A549 (cell line): ENCODE measurements at regions not wholly inside any gene's neighbourhood (a gene's known extent, or its start where the extent isn't known, plus 50 kb on each side); places are given as distances from the start of the nearest gene placed in this dataset.

Experiments used
- ATAC-seq, 2 experiments: fragments of 200-7000 bp in 1 of 2; fragments of >200 bp in 1 of 2; cut with Nextera tagmentation in 1 of 2; cut with Tn5 transposase in 1 of 2; 3 replicates each; pipeline versions ENCODE4 v1.8.0 to v1.9.1; 2018 to 2020; ENCODE audit warnings: mild to moderate bottlenecking in 1 of 2, moderate library complexity in 1 of 2
- CTCF ChIA-PET: fragments of 300-600 bp; sonication (Branson Sonifier 250); formaldehyde crosslinking; extraction: SDS; loops from one replicate; lab custom pipeline; 2021; ENCODE audit warnings: antibody characterized with exemption, inconsistent platforms; lab: Yijun Ruan, JAX
- POLR2A ChIA-PET: fragments of 350-600 bp; formaldehyde crosslinking; extraction: SDS; loops from one replicate; lab custom pipeline; 2021; ENCODE audit warnings: antibody characterized with exemption, inconsistent platforms; lab: Yijun Ruan, JAX
- DNase-seq, 2 experiments: peaks; one replicate each; pipeline versions ENCODE4 v3.0.0 to v3.0.0-alpha.2; 2011 to 2016; ENCODE audit warnings: low read depth in 1 of 2, low spot score in 1 of 2
- FAIRE-seq: peaks from 2 replicates; lab custom pipeline; 2011; peaks lifted over from hg19 to GRCh38; lab: Jason Lieb, UNC
- H3K27ac ChIP-seq, 2 experiments: fragments of >200 bp; sonication (Bioruptor Twin); formaldehyde crosslinking; 3 replicates each; pipeline ENCODE4 v1.5.1; 2016 to 2017
- H3K4me1 ChIP-seq: fragments of >200 bp; sonication (Bioruptor Twin); formaldehyde crosslinking; 3 replicates; pipeline ENCODE4 v1.6.1; 2016
- H3K4me2 ChIP-seq: fragments of >200 bp; sonication (Bioruptor Twin); formaldehyde crosslinking; 3 replicates; pipeline ENCODE4 v1.6.1; 2016
- H3K4me3 ChIP-seq: fragments of >200 bp; sonication (Bioruptor Twin); formaldehyde crosslinking; 3 replicates; pipeline ENCODE4 v1.5.1; 2016
- H3K9me3 ChIP-seq: fragments of >200 bp; sonication (Bioruptor Twin); formaldehyde crosslinking; 3 replicates; pipeline ENCODE4 v1.6.1; 2016
- BCL3 ChIP-seq: fragments of >200 bp; sonication (Bioruptor Twin); formaldehyde crosslinking; IDR thresholded peaks from 3 replicates; pipeline ENCODE4 v1.6.1; 2016
- BHLHE40 ChIP-seq: IDR thresholded peaks from 2 replicates; pipeline ENCODE4 v1.6.1; 2012; ENCODE audit warnings: low read depth, low read length, inconsistent platforms
- CBX2 ChIP-seq: fragments of 200-600 bp; sonication (generic); IDR thresholded peaks from 2 replicates; pipeline ENCODE4 v1.6.1; 2016; ENCODE audit warnings: low read depth, mild to moderate bottlenecking, borderline replicate concordance
- CBX8 ChIP-seq: fragments of 200-600 bp; sonication (generic); IDR thresholded peaks from 2 replicates; pipeline ENCODE4 v1.6.1; 2016
- CHD2 ChIP-seq: fragments of 150-350 bp; IDR thresholded peaks from 2 replicates; pipeline ENCODE4 v1.6.1; 2014; ENCODE audit warnings: low read length; ENCODE audit not compliant: partially characterized antibody
- EHMT2 ChIP-seq: fragments of 200-600 bp; sonication (generic); IDR thresholded peaks from 2 replicates; pipeline ENCODE4 v1.6.1; 2016; ENCODE audit warnings: antibody characterized with exemption, low read depth, mild to moderate bottlenecking, moderate library complexity
- FOSB ChIP-seq: fragments of 250-450 bp; sonication (Bioruptor Pico); IDR thresholded peaks from 2 replicates; pipeline ENCODE4 v1.5.0; 2020; ENCODE audit warnings: mild to moderate bottlenecking, moderate library complexity
- FOSL2 ChIP-seq, 2 experiments: fragments of 450-650 bp in 1 of 2; fragments of >200 bp in 1 of 2; sonication (Bioruptor Twin) in 1 of 2; formaldehyde crosslinking; IDR thresholded peaks; 2 replicates each; pipeline versions ENCODE4 v1.5.0 to v1.6.1; 2016 to 2020; ENCODE audit warnings: mild to moderate bottlenecking in 1 of 2, moderate library complexity in 1 of 2
- FOXS1 ChIP-seq: fragments of 250-450 bp; sonication (Bioruptor Pico); IDR thresholded peaks from 2 replicates; pipeline ENCODE4 v1.5.0; 2020; ENCODE audit warnings: mild to moderate bottlenecking, moderate library complexity
- HES2 ChIP-seq: fragments of >200 bp; sonication (Bioruptor Twin); formaldehyde crosslinking; IDR thresholded peaks from 2 replicates; pipeline ENCODE4 v1.6.1; 2016
- HEYL ChIP-seq: fragments of 250-450 bp; sonication (Bioruptor Pico); IDR thresholded peaks from 2 replicates; pipeline ENCODE4 v1.8.0; 2021; ENCODE audit warnings: mild to moderate bottlenecking, moderate library complexity
- HMGXB4 ChIP-seq: fragments of 250-450 bp; sonication (Bioruptor Pico); IDR thresholded peaks from 2 replicates; pipeline ENCODE4 v1.5.0; 2021; ENCODE audit warnings: mild to moderate bottlenecking, moderate library complexity, borderline replicate concordance
- HOXA7 ChIP-seq: fragments of 250-450 bp; sonication (Bioruptor Pico); IDR thresholded peaks from 2 replicates; pipeline ENCODE4 v1.5.0; 2020; ENCODE audit warnings: mild to moderate bottlenecking, moderate library complexity
- JUN ChIP-seq, 2 experiments: fragments of >200 bp; sonication (Bioruptor Twin); formaldehyde crosslinking; IDR thresholded peaks; 2 replicates in 1 of 2; 3 replicates in 1 of 2; pipeline ENCODE4 v1.6.1; 2016 to 2017
- KDM1A ChIP-seq: fragments of 200-600 bp; sonication (generic); IDR thresholded peaks from 2 replicates; pipeline ENCODE4 v1.6.1; 2016; ENCODE audit warnings: low read depth, mild to moderate bottlenecking
- MAZ ChIP-seq: fragments of 150-350 bp; IDR thresholded peaks from 2 replicates; pipeline ENCODE4 v1.6.1; 2014; ENCODE audit warnings: antibody characterized with exemption, low read depth, low read length, borderline replicate concordance
- NPAS2 ChIP-seq: fragments of 250-450 bp; sonication (Bioruptor Pico); IDR thresholded peaks from 2 replicates; pipeline ENCODE4 v1.8.0; 2022; ENCODE audit warnings: mild to moderate bottlenecking, moderate library complexity, borderline replicate concordance
- PHF8 ChIP-seq: fragments of 200-600 bp; sonication (generic); IDR thresholded peaks from 2 replicates; pipeline ENCODE4 v1.6.1; 2016; ENCODE audit warnings: low read depth, mild to moderate bottlenecking, antibody characterized with exemption, moderate library complexity, borderline replicate concordance
- POLR2A ChIP-seq: IDR thresholded peaks from 2 replicates; pipeline ENCODE4 v1.6.1; 2012; ENCODE audit warnings: mild to moderate bottlenecking, low read length
- POLR2AphosphoS2 ChIP-seq: conservative IDR thresholded peaks from 2 replicates; pipeline ENCODE4 v1.6.1; 2012; ENCODE audit warnings: low read length, improper control_type of control experiment, inconsistent platforms
- RAD21 ChIP-seq, 2 experiments: fragments of >200 bp in 1 of 2; sonication (Bioruptor Twin) in 1 of 2; formaldehyde crosslinking in 1 of 2; IDR thresholded peaks in 1 of 2; conservative IDR thresholded peaks in 1 of 2; 2 replicates in 1 of 2; 3 replicates in 1 of 2; pipeline ENCODE4 v1.6.1; 2012 to 2018; ENCODE audit warnings: inconsistent platforms in 1 of 2
- RARB ChIP-seq: fragments of 250-450 bp; sonication (Bioruptor Pico); IDR thresholded peaks from 2 replicates; pipeline ENCODE4 v1.8.0; 2021; ENCODE audit warnings: mild to moderate bottlenecking, moderate library complexity
- REST ChIP-seq: fragments of 200-600 bp; sonication (generic); IDR thresholded peaks from 2 replicates; pipeline ENCODE4 v1.6.1; 2016; ENCODE audit warnings: antibody characterized with exemption, mild to moderate bottlenecking, moderate library complexity
- RNF2 ChIP-seq: fragments of 200-600 bp; sonication (generic); IDR thresholded peaks from 2 replicates; pipeline ENCODE4 v1.6.1; 2016; ENCODE audit warnings: low read depth, mild to moderate bottlenecking, antibody characterized with exemption, moderate library complexity, borderline replicate concordance
- SMC3 ChIP-seq: fragments of >200 bp; sonication (Bioruptor Twin); formaldehyde crosslinking; IDR thresholded peaks from 3 replicates; pipeline ENCODE4 v1.6.1; 2018; ENCODE audit warnings: inconsistent platforms
- USF2 ChIP-seq: fragments of 450-650 bp; IDR thresholded peaks from 2 replicates; pipeline ENCODE4 v1.6.1; 2014; ENCODE audit warnings: antibody characterized with exemption
- ZNF302 ChIP-seq: fragments of 250-450 bp; sonication (Bioruptor Pico); IDR thresholded peaks from 2 replicates; pipeline ENCODE4 v1.9.0; 2021; ENCODE audit warnings: inconsistent platforms, mild to moderate bottlenecking, moderate library complexity
- WGBS: methylation state at CpG from one replicate; pipeline ENCODE4 v1.1.6; 2017; ENCODE audit errors: missing lambda C conversion rate; 5-methylcytosine and 5-hydroxymethylcytosine counted together

GRCh38 chr3:191952609-191953008, 491.6 kb downstream of the PYDC2 start:
- FAIRE-seq (no peak), DNase-seq (no peak), ATAC-seq (no peak)
- no peaks in the 10 kb centered on the region for H3K4me1 ChIP-seq
- H3K9me3 ChIP-seq: no peaks in the 10 kb centered on the region
- TF ChIP-seq POLR2A (no peak), CBX2 (no peak)
- POLR2A ChIA-PET: no interaction called here
- H3K4me3 ChIP-seq: no peak overlapping the region
- CTCF ChIA-PET: no interaction called here
- H3K4me2 ChIP-seq: no peak overlapping the region
- no peak overlapping the region for H3K27ac ChIP-seq
- 68% methylated on average over 18 of the region's 21 CpGs for WGBS

GRCh38 chr3:191958980-191959671, 498.2 kb downstream of the PYDC2 start:
- 13% methylated on average over 3 of the region's 3 CpGs for WGBS
- Histone ChIP-seq H3K9me3 (no peaks in the 10 kb centered on the region), H3K4me3 (no peak overlapping the region), H3K4me2 (no peak overlapping the region), H3K27ac (no peak overlapping the region), H3K4me1 (no peaks in the 10 kb centered on the region)
- TF ChIP-seq BCL3 (no peak), SMC3 (no peak), CBX8 (no peak), MAZ (no peak), USF2 (no peak), FOSL2 (IDR thresholded peaks at IDR 0.05) (no peak), FOSL2 (CRISPR knock-in tag; IDR thresholded peaks at IDR 0.05) (no peak), FOXS1 (CRISPR knock-in tag) (no peak), JUN (IDR thresholded peaks at IDR 0.05) (no peak), EHMT2 (no peak), PHF8 (no peak), RAD21 (conservative IDR thresholded peaks at IDR 0.05 in 1 of 2, IDR thresholded peaks at IDR 0.05 in 1 of 2) (no peak), CBX2 (no peak), CHD2 (no peak), NPAS2 (CRISPR knock-in tag) (no peak), RARB (CRISPR knock-in tag) (no peak), BHLHE40 (no peak), HOXA7 (CRISPR knock-in tag) (no peak), KDM1A (no peak)
- FAIRE-seq: no peak
- CTCF ChIA-PET: no interaction called here
- ATAC-seq: no peak
- POLR2A ChIA-PET: no interaction called here
- DNase-seq: no peak

GRCh38 chr3:191959876-191960413, 499.0 kb downstream of the PYDC2 start:
- Histone ChIP-seq H3K4me2 (no peak overlapping the region), H3K4me1 (no peaks in the 10 kb centered on the region), H3K4me3 (no peak overlapping the region), H3K9me3 (no peaks in the 10 kb centered on the region), H3K27ac (no peak overlapping the region)
- DNase-seq (no peak), FAIRE-seq (no peak), ATAC-seq (no peak)
- WGBS: 24% methylated on average over 4 of the region's 4 CpGs
- POLR2A ChIA-PET: no interaction called here
- CTCF ChIA-PET: no interaction called here
- TF ChIP-seq HEYL (CRISPR knock-in tag) (no peak), ZNF302 (CRISPR knock-in tag) (no peak), HES2 (no peak), RAD21 (conservative IDR thresholded peaks at IDR 0.05 in 1 of 2, IDR thresholded peaks at IDR 0.05 in 1 of 2) (no peak), FOSB (CRISPR knock-in tag) (no peak), NPAS2 (CRISPR knock-in tag) (no peak), HMGXB4 (no peak), POLR2AphosphoS2 (no peak), REST (no peak), RNF2 (no peak)
